ENCODE measurements at regions not wholly inside any gene's neighbourhood (a gene's known extent, or its start where the extent isn't known, plus 50 kb on each side); places are given as distances from the start of the nearest gene placed in this dataset.

GRCh38 chr1:201761871-201762270 is 67.1 kb upstream of the IPO9 start:
- H3K27ac Mint-ChIP-seq = no peak overlapping the region
- peaks cover 8% of the 10 kb centered on the region for H3K27me3 Mint-ChIP-seq (ENCODE audit: low read depth)
- H3K4me3 Mint-ChIP-seq = no peak overlapping the region
- no peaks in the 10 kb centered on the region for H3K36me3 Mint-ChIP-seq (ENCODE audit: low read depth)
- H3K4me1 Mint-ChIP-seq (ENCODE audit: low read depth) = no peaks in the 10 kb centered on the region
- no peaks in the 10 kb centered on the region for H3K9me3 Mint-ChIP-seq

GRCh38 chr1:201762381-201762780 is 66.6 kb upstream of the IPO9 start:
- Mint-ChIP-seq H3K4me1 (ENCODE audit: low read depth) (no peaks in the 10 kb centered on the region), H3K27ac (no peak overlapping the region), H3K27me3 (ENCODE audit: low read depth) (peaks cover 8% of the 10 kb centered on the region), H3K4me3 (no peak overlapping the region), H3K36me3 (ENCODE audit: low read depth) (no peaks in the 10 kb centered on the region), H3K9me3 (no peaks in the 10 kb centered on the region)

GRCh38 chr1:201763455-201764140 is 65.4 kb upstream of the IPO9 start:
- no peak overlapping the region for H3K27ac Mint-ChIP-seq
- H3K9me3 Mint-ChIP-seq = no peaks in the 10 kb centered on the region
- no peaks in the 10 kb centered on the region for H3K4me1 Mint-ChIP-seq (ENCODE audit: low read depth)
- H3K4me3 Mint-ChIP-seq = no peak overlapping the region
- H3K27me3 Mint-ChIP-seq (ENCODE audit: low read depth) = peaks cover 8% of the 10 kb centered on the region
- H3K36me3 Mint-ChIP-seq (ENCODE audit: low read depth) = no peaks in the 10 kb centered on the region

- H3K4me3 Mint-ChIP-seq = no peak overlapping the region
- H3K27me3 Mint-ChIP-seq (ENCODE audit: low read depth) = peaks cover 8% of the 10 kb centered on the region
- no peaks in the 10 kb centered on the region for H3K36me3 Mint-ChIP-seq (ENCODE audit: low read depth)
- H3K27ac Mint-ChIP-seq = no peak overlapping the region
- no peaks in the 10 kb centered on the region for H3K4me1 Mint-ChIP-seq (ENCODE audit: low read depth)
- H3K9me3 Mint-ChIP-seq = no peaks in the 10 kb centered on the region
Measured at GRCh38 chr1:201764166-201764565, 64.8 kb upstream of the IPO9 start.

- Mint-ChIP-seq H3K36me3 (ENCODE audit: low read depth) (no peaks in the 10 kb centered on the region), H3K4me1 (ENCODE audit: low read depth) (no peaks in the 10 kb centered on the region), H3K9me3 (no peaks in the 10 kb centered on the region), H3K27ac (no peak overlapping the region), H3K27me3 (ENCODE audit: low read depth) (peaks cover 8% of the 10 kb centered on the region), H3K4me3 (no peak overlapping the region)
Measured at GRCh38 chr1:201764579-201764978, 64.4 kb upstream of the IPO9 start.

GRCh38 chr1:201766131-201766866 is 62.7 kb upstream of the IPO9 start:
- Mint-ChIP-seq H3K36me3 (ENCODE audit: low read depth) (no peaks in the 10 kb centered on the region), H3K27ac (no peak overlapping the region), H3K9me3 (peaks cover under 1% of the 10 kb centered on the region), H3K27me3 (ENCODE audit: low read depth) (peaks cover 8% of the 10 kb centered on the region), H3K4me1 (ENCODE audit: low read depth) (no peaks in the 10 kb centered on the region), H3K4me3 (no peak overlapping the region)

GRCh38 chr1:201767339-201767738 is 61.6 kb upstream of the IPO9 start:
- H3K36me3 Mint-ChIP-seq (ENCODE audit: low read depth) = no peaks in the 10 kb centered on the region
- no peak overlapping the region for H3K4me3 Mint-ChIP-seq
- H3K9me3 Mint-ChIP-seq = peaks cover 4% of the 10 kb centered on the region
- H3K27ac Mint-ChIP-seq = no peak overlapping the region
- no peaks in the 10 kb centered on the region for H3K4me1 Mint-ChIP-seq (ENCODE audit: low read depth)
- H3K27me3 Mint-ChIP-seq (ENCODE audit: low read depth) = peaks cover 8% of the 10 kb centered on the region

- Mint-ChIP-seq H3K4me3 (no peak overlapping the region), H3K9me3 (peaks cover 4% of the 10 kb centered on the region), H3K36me3 (ENCODE audit: low read depth) (no peaks in the 10 kb centered on the region), H3K4me1 (ENCODE audit: low read depth) (no peaks in the 10 kb centered on the region), H3K27me3 (ENCODE audit: low read depth) (peaks cover 4% of the 10 kb centered on the region), H3K27ac (no peak overlapping the region)
Measured at GRCh38 chr1:201769072-201769471, 59.9 kb upstream of the IPO9 start.

- Mint-ChIP-seq H3K27me3 (ENCODE audit: low read depth) (peaks cover 4% of the 10 kb centered on the region), H3K9me3 (peaks cover 4% of the 10 kb centered on the region), H3K4me3 (no peak overlapping the region), H3K36me3 (ENCODE audit: low read depth) (no peaks in the 10 kb centered on the region), H3K4me1 (ENCODE audit: low read depth) (no peaks in the 10 kb centered on the region), H3K27ac (no peak overlapping the region)
Measured at GRCh38 chr1:201769966-201770365, 59.0 kb upstream of the IPO9 start.

- Mint-ChIP-seq H3K4me3 (no peak overlapping the region), H3K27me3 (ENCODE audit: low read depth) (peaks cover 4% of the 10 kb centered on the region), H3K27ac (no peak overlapping the region), H3K4me1 (ENCODE audit: low read depth) (no peaks in the 10 kb centered on the region), H3K9me3 (peaks cover 4% of the 10 kb centered on the region), H3K36me3 (ENCODE audit: low read depth) (no peaks in the 10 kb centered on the region)
Measured at GRCh38 chr1:201771466-201771865, 57.5 kb upstream of the IPO9 start.

- Mint-ChIP-seq H3K9me3 (peaks cover 4% of the 10 kb centered on the region), H3K27me3 (ENCODE audit: low read depth) (peaks cover 4% of the 10 kb centered on the region), H3K4me1 (ENCODE audit: low read depth) (no peaks in the 10 kb centered on the region)
Measured at GRCh38 chr1:201772178-201772577, 56.8 kb upstream of the IPO9 start.

GRCh38 chr1:201773764-201774163 is 55.2 kb upstream of the IPO9 start:
- H3K27ac Mint-ChIP-seq = no peak overlapping the region
- peaks cover 6% of the 10 kb centered on the region for H3K27me3 Mint-ChIP-seq (ENCODE audit: low read depth)
- H3K36me3 Mint-ChIP-seq (ENCODE audit: low read depth) = no peaks in the 10 kb centered on the region
- H3K9me3 Mint-ChIP-seq = peaks cover 4% of the 10 kb centered on the region
- no peaks in the 10 kb centered on the region for H3K4me1 Mint-ChIP-seq (ENCODE audit: low read depth)
- H3K4me3 Mint-ChIP-seq = no peak overlapping the region

More at GRCh38 chr1:201772178-201772577, 56.8 kb upstream of the IPO9 start:
- H3K4me3 Mint-ChIP-seq = no peak overlapping the region
- H3K36me3 Mint-ChIP-seq (ENCODE audit: low read depth) = no peaks in the 10 kb centered on the region
- no peak overlapping the region for H3K27ac Mint-ChIP-seq

GRCh38 chr1:201774224-201774982 is 54.6 kb upstream of the IPO9 start:
- no peak overlapping the region for H3K4me3 Mint-ChIP-seq
- no peaks in the 10 kb centered on the region for H3K4me1 Mint-ChIP-seq (ENCODE audit: low read depth)
- no peak overlapping the region for H3K27ac Mint-ChIP-seq
- peaks cover 8% of the 10 kb centered on the region for H3K27me3 Mint-ChIP-seq (ENCODE audit: low read depth)
- no peaks in the 10 kb centered on the region for H3K36me3 Mint-ChIP-seq (ENCODE audit: low read depth)
- peaks cover 4% of the 10 kb centered on the region for H3K9me3 Mint-ChIP-seq

GRCh38 chr1:201774983-201775344 is 54.0 kb upstream of the IPO9 start:
- H3K27ac Mint-ChIP-seq = no peak overlapping the region
- no peak overlapping the region for H3K4me3 Mint-ChIP-seq
- H3K27me3 Mint-ChIP-seq (ENCODE audit: low read depth) = peaks cover 8% of the 10 kb centered on the region
- no peaks in the 10 kb centered on the region for H3K36me3 Mint-ChIP-seq (ENCODE audit: low read depth)
- H3K9me3 Mint-ChIP-seq = peaks cover 4% of the 10 kb centered on the region
- H3K4me1 Mint-ChIP-seq (ENCODE audit: low read depth) = no peaks in the 10 kb centered on the region

GRCh38 chr1:201775380-201775779 is 53.6 kb upstream of the IPO9 start:
- Mint-ChIP-seq H3K4me3 (no peak overlapping the region), H3K36me3 (ENCODE audit: low read depth) (no peaks in the 10 kb centered on the region), H3K9me3 (peaks cover 4% of the 10 kb centered on the region), H3K4me1 (ENCODE audit: low read depth) (no peaks in the 10 kb centered on the region), H3K27me3 (ENCODE audit: low read depth) (peaks cover 8% of the 10 kb centered on the region), H3K27ac (no peak overlapping the region)
